HG02885 (cell line): ENCODE measurements at regions not wholly inside any gene's neighbourhood (a gene's known extent, or its start where the extent isn't known, plus 50 kb on each side); places are given as distances from the start of the nearest gene placed in this dataset.

Experiments used
- ATAC-seq: cut with Tn5 transposase; IDR thresholded peaks from one replicate; pipeline ENCODE4 v1.9.1; 2021; ENCODE audit warnings: mild to moderate bottlenecking; ENCODE audit not compliant: unreplicated experiment, poor library complexity

DNA sequence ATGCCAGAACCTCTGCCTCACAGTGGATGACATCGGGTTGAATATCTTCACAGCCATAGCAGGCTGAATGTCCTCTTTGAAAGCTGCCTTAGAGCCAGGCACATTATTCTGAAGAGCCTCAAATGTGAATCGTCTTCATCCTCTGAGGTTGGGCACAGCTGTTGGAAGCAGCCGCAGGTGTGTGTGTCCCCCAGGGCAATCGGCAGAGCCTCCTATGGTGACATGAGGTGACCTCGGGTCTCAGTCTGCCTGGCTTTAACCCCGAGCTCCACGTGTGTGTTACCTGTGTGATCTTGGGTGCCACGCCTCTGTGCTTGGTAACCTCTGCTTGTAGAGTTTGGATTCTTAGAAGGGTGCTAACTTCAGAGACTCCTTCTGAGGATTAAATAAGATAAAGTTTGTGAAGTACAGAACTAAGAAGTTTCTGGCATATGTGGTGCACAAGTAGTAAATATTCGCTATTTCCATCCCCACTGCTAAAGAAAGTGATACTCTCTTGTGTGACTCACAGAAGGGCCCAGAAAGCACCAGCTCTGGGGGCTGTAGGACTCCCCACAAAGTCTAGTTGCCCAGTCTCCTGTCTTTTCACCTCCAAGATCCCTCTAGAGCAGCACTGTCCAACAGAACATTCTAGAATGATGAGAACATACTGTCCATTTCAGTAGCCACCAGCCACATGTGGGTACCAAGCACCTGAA is 500.9 kb downstream of the NPHP4 start:
- ATAC-seq, result no peak

DNA sequence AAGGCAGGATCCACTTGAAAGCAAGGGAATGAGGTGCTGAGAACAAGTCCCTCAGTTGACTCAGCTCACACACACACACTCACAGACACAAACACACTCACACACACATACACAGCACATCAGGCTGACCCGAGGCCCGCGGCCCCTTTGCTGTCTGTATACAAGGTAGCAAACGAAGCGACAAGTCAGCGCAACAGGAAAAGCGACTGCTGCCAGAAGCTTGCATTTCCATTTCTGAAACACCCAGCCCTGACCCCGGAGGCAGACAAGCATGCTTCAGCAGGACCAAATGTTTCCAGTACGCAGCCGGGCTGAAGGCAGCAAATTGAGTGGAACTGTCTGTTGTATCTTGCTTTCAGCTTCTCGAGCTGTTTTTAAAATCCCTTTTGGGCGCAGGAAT is 501.6 kb downstream of the NPHP4 start:
- no peak for ATAC-seq

DNA sequence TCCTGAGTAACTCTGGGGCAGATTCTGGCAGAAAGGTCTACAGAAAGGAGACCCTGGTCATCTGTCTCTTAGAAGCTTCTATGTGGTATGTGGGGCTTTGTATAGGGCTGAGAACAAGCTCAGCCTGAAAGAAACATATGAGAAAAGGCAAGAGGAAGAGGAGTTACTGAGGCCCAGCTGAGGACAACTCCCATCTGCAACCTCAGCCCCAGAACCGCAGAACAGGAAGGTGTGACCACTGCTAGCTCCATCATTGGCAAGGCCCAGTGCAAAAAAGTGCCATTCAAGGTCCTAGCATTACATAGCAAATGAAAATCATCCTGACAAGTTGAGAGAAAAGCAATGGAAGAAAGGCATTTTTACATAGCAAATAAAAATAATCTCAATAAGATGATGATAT is 503.8 kb downstream of the NPHP4 start:
- no peak for ATAC-seq

DNA sequence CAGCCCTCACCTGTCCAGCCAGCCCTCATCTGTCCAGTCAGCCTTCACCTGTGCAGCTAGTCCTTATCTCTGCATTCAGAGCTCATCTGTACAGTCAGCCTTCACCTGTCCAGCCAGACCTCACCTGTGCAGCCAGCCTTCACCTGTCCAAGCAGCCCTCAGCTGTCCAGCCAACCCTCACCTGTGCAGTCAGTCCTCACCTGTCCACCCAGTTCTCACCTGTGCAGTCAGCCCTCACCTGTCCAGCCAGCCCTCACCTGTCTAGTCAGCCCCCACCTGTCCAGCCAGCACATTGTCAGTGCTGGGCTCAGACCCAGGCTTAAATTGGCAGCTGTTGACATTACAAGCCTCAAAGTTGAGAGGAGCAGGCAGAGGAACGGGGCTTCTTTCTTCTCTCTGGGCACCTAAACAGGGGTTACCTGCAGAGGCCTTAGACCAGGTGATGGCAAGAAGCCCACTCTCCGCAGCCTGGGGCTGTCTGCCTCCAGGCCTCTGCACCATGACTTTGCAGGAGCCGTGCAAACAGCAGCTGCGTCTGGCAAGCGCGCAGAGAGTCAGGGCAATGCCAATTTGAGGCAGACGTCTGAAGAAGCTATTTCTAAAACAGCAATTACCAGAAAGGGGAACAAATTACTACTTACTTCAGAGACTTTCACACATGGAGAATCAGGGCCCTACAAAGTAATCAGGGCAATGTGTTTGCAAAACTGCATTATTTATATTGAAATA is 506.1 kb downstream of the NPHP4 start:
- no peak for ATAC-seq

DNA sequence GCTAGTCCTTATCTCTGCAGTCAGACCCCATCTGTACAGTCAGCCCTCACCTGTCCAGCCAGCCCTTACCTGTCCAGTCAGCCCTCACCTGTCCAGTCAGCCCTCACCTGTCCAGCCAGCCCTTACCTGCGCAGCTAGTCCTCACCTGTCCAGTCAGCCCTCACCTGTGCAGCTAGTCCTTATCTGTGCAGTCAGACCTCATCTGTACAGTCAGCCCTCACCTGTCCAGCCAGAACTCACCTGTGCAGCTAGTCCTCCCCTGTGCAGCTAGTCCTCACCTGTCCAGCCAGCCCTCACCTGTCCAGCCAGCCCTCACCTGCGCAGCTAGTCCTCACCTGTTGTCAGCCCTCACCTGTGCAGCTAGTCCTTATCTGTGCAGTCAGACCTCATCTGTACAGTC is 506.8 kb downstream of the NPHP4 start:
- no peak for ATAC-seq

DNA sequence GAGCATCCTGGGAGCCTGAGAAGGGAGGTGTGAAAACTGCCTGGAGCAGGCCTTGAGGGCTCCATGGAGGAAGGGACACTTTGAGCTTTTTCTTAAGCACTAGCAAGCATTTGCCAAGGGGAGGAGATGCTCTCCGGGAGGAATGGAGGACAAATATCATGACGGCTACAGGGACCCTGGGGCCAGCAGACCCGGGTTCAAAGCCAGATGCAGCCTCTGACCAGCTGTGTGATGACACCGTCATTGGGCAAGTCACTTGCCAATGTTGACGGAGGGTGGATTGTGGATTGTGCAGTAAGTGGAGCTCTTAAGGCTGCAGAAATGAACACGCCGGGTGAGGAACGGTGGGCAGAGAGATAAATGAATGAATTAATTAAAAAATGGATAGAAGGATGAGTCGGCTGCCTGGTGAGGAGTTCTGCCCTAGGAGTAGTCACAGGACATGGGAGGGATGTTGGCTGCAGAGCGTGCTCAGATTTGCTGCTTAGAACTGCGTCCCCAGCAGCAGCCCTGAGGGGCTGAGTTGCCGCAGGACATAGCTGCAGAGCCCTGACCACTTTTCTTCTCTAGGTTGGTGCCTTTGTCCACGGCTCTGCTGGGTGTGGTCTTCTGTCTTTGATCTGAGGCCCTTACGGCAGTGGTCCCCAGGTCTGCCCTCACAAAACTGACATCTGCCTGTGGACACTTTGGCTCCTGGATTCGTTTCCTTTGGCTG is 507.6 kb downstream of the NPHP4 start:
- ATAC-seq, result no peak

DNA sequence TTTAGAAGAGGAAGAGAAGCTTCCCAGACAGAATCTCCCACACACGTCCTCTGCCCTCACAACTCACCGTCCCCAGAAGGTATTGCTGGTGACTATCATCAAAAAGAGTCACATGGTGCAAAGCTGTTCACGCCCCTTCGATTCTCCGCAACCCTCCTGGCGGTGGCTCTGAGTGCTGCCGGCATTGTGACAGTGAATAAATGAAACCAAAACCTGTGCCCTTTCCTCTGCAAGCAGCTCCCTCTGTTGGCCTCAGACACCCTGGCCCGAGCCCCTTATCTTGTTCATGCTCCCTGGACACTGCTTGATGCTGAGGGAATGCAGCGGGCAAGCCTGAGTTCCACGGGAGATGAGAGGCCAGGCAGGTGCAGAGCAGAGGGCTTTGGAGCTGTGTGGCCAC is 510.3 kb downstream of the NPHP4 start:
- no peak for ATAC-seq

DNA sequence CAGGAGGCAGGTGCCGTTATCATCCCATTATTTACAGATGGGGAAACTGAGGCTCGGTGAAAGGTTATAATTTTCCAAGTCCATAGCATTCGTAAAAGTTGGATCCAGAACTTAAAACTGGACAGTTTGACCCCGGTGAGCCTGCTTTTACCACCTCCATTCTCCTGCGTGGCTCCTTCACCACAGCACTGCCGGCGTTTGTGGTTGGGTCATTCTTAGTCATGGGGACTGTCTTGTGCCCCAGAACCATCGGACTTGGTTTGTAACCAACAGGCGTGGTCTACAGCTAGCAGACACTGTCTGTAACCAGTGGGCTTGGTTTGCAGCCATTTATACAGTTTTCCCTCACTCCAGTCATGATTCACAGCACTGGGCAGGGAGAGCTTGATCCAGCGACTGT is 511.3 kb downstream of the NPHP4 start:
- no peak for ATAC-seq

DNA sequence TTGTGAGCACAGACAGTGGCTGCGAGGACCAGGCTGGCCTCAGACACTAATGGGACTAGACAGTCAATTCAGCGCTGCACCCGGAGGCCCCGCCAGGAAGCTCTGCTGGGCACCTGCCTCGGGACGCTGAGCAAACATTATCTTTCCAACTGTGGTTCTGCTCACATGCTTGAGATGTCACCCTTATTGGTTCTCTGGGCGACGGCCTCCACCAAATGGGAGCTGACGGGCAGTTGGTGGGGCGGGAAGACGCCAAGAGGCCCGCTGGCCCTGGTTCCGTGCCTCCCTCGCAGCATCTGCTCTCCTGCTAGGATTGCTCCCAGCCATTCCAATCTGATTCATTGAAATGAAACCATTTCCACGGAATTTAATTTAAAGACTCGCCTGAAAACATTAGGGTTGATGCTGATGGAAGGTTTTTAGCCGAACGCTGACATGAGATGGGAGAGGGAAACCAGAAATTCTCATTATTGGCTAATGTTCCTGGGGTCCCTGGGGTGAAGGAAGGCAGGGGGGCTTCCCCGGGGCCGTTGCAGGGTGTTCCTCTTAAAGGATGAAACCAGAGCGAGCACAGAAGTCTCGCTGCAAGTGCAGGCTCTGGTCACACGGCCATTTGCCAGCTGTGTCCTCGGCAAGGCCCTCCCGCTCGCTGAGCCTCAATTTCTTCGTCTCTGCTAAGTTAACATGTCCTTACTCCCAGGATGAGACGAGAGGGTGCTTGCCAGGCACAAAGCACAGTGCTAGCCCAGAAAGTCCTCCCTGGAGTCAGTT is 512.2 kb downstream of the NPHP4 start:
- ATAC-seq, result no peak

DNA sequence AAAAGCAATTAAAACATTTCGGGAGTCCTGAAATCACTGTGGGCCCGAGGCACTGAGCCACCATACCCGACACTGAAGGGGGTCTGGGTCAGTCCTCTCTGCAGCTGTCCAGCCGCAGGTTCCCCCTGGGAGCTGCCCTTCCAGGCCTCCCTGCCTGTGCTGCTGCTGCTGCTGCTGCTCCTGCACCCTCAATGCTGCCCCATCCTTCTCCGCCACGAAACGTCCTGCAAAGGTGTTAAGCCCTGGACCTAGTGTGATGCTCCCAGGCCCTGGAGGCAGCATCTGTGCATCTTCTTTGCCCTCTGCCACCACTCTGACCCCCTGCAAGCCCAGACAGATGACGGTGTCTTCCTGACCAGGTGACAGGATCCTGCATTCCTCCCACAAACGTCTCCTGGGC is 513.3 kb downstream of the NPHP4 start:
- no peak for ATAC-seq

DNA sequence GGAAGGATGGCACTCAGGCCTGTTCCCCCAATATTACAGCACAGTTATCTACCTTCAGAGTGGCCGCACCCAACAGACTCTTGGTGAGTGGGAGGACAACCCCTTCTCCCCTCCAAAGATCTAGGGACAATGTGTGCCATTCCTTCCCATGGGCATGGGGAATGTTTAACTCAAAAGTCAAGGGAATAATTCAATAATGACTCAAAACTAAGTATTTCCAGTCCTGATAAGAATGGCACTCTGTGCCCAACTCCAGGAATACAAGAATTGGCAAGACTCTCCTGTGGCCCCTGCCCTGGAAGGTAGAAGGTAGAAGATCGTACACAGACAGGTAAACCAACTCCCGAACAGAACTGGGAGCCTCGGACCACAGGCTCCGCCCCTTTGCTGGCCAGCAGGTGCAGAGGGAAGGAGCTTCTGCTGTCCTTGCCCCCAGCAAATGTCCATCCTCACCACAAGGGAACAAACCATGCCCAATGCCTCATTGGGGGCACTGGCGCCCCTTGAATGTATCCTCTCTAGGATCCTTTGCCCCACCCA is 514.0 kb downstream of the NPHP4 start:
- ATAC-seq, result no peak

DNA sequence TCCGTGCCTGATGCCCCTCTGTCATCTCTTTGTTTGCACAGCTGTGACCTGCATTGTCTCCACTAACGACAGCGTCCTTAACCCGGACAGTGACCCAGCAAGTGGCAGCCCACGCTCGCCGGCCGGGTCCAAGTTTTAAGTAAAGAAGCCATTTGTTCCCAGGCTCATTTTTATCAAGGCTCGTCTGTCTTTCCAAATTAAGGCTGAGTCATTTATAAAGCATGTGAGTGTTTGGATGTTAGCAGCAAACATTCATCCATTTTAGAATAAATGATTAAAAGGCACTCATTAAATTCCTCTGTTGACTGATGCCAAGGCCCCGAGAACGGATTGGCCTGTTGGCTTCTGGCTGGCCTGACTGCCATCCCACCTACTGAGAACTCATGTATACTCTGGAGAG is 514.5 kb downstream of the NPHP4 start:
- no peak for ATAC-seq

DNA sequence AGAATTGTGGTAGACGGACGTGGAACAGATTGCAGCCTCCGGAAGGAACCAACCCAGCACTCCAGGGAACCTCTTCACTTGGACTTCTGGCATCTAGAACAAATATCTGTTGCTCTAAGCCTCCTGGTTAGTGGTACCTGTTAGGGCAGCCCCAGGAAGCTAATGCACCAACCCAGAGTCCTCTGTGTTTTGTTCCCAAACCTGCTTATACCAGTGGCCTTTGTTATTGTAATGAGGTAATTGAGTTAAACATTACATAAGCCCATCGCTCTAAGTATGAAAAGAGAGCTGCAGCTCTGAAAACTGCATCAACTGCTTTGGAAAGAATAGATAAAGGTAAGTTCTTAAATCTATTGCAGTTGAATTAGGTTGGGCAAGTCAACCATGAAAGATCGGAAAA is 516.7 kb downstream of the NPHP4 start:
- ATAC-seq, result no peak

DNA sequence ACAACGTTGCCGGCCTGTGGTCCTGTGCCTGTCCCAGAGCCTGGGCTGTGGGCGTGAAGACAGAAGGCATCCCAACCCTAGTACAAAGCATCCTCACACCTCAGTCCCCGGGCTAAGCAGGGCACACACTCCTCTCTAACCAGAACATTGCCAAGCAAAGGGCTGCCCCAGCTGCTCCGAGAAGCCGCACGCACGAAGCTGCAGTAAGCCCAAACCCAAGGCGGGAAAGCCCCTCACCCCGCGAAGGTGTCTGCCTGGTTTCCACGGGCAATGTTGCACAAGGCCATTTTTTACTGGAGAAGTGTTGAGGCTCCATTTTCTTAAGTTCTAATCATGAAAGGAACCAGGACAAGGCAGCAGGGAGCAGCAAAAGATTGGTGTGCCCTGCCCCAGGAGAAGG is 519.0 kb downstream of the NPHP4 start:
- no peak for ATAC-seq

DNA sequence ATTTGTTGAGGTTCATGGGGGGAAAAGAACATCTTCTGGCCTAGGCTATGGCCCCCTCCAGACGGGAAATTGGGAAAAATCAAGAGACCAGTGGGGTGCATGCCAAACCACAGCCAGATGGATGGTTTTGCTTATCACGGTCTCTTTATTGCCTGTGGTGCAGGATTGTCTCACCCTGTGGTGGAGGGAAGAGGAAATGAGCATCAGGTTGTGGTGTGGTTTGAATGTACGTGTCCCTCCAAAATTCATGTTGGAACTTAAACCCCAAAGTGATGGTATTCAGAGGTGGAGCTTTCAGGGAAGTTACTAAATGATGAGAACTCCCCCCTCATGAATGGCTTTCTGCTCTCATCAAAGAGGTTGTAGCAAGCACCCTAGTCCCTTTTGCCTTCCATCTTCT is 525.7 kb downstream of the NPHP4 start:
- no peak for ATAC-seq

DNA sequence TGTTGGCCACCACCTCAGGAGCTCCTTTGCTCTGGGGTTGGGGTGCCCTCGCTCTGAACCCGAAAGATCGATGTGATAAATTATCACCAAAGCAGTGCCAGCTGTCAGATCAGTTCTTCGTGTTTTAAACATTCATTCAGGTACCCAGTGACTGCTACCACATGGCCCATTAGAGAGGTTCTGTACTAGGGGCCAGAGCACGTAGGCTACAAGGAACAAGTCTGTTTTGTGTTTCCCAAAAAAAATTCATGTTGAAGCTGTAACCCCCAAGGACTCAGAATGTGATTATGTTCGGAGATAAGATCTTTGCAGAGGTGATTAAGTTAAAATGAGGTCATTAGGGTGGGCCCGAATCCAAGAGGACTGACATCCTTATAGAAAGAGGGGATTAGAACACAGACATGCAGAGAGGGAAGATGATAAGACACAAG is 526.9 kb downstream of the NPHP4 start:
- ATAC-seq, result no peak

DNA sequence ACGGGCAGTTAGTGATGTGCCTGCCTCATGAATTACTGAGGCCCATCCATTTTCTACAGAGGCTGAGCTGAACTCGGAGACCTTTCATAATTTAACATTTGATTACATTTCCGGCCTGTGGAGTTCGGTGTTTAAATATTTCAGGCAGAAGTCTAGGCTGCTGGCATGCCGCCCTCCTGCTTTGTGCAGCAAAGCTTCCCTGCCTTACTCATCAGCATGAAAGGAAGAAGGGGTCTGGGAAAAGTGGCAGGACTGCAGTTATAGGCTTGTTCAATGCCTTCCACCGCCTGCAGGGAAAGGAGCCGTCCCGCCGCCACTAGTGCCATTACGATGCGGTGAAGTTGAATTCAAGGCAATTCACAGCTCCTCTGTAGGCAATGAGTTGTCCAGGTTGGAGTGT is 527.9 kb downstream of the NPHP4 start:
- no peak for ATAC-seq

DNA sequence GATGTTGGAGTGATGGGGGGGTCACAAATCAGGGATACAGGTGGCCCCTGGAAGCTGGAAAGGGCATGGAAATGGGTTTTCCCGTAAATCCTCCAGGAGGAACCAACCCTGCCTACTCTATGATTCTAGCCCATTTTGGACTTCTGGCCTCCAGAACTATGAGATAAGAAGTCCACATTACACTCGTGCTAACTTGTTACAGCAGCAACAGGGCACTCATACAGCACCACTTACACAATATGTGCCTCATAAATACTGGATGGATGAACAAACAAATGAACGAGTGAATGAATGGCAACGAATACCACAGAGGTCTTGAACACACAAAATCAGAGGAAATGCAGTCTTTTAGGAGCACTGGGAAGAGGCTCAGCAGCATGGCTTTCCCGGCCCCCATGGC is 531.3 kb downstream of the NPHP4 start:
- no peak for ATAC-seq

DNA sequence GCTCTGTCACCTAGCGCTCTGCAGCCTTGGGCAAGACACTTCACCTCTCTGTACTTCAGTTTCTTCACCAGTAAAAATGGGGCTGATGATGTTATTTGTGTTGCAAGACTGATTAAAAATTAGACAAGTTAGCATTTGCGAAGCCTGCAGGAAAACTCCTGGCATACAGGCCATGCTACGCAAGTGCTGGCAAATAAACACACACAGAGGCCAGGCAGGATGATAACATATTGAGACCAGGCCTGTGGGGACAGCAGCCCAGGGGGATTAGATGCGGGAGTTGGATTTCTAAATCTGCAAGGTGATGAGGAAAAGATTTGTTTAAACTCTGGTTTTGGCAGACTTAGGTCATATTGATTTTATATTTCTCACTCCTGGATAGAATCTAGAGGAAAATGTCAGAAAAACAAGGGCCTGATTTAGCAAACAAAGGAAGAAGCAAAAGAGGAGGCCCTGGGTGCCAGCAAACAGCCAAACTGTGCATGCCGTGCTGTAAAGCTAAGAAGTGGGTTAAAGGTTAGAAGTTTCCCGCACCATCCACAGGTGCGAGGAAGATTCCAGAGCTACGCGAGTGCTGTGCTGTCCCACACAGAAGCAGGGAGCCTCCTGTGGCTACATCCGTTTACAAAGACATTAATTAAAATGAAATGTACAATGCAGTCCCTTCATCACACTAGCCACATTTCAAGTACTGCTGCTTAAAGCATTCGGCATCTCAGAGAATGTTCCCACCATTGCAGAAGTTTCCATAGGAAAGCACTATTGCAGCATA is 532.2 kb downstream of the NPHP4 start:
- ATAC-seq, result no peak

DNA sequence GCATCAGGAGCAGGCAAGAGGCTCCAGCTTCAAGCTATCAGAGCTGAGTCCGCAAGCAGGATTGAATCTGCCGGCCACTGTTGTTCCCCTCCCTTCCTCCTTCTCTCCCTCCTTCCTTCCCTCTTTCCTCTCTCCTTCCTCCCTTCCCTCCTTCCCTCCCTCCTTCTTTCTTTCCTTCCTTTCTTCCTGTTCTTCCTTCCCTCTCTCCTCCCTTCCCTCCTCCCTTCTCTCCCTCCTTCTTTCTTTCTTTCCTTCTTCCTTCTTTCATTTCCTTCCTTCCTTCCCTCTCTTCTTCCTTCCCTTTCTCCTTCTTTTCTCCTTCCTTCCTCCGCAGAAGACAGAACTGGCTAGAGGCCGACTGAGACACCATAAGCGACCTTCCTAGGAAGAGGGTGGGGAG is 534.0 kb downstream of the NPHP4 start:
- no peak for ATAC-seq
